ENCODE measurements at regions not wholly inside any gene's neighbourhood (a gene's known extent, or its start where the extent isn't known, plus 50 kb on each side); places are given as distances from the start of the nearest gene placed in this dataset.
"Not testable (repeated sequence)": the region's sequence is repeated elsewhere in the genome, so short reads cannot be mapped to it uniquely, and the experiment has no call there.

- Histone ChIP-seq H3K27ac (ENCODE audit: low read length) (no peak overlapping the region), H3K9ac (ENCODE audit: low read length) (no peak overlapping the region), H3K36me3 (ENCODE audit: control insufficient read depth, low read depth, low read length) (no peaks in the 10 kb centered on the region), H3K9me3 (ENCODE audit: control insufficient read depth, low read depth, low read length) (no peaks in the 10 kb centered on the region), H3K4me3 (ENCODE audit: low read length) (no peak overlapping the region), H3K4me1 (ENCODE audit: control insufficient read depth, low read depth, low read length) (peaks cover 7% of the 10 kb centered on the region), H3K27me3 (ENCODE audit: control insufficient read depth, insufficient read depth, low read length) (no peaks in the 10 kb centered on the region)
Measured at GRCh38 chr11:116044520-116044919, 540.3 kb upstream of the CADM1 start.

DNA sequence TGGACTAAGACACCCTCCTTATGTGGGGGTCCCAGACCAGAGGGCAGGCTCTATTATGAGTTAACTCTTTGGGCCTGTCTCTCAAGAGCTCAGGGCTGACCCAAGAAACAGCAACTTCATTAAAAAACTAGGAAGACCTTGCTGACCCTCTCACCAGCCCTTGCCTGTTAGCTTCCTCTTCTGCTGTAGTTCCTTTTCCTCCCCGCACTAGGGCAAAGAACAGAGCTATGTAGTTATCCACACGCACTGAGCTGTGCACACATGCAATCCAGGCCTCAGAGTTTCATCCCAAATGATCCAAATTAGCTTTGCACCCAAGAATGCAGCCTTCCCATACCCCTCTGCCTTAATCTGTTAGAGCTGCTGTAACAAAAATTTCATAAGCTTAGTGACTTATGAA lies 539.6 kb upstream of the CADM1 start:
- no peaks in the 10 kb centered on the region for H3K36me3 ChIP-seq (ENCODE audit: control insufficient read depth, low read depth, low read length)
- peaks cover 7% of the 10 kb centered on the region for H3K4me1 ChIP-seq (ENCODE audit: control insufficient read depth, low read depth, low read length)
- H3K27me3 ChIP-seq (ENCODE audit: control insufficient read depth, insufficient read depth, low read length): no peaks in the 10 kb centered on the region
- no peak overlapping the region for H3K4me3 ChIP-seq (ENCODE audit: low read length)
- no peak overlapping the region for H3K9ac ChIP-seq (ENCODE audit: low read length)
- H3K9me3 ChIP-seq (ENCODE audit: control insufficient read depth, low read depth, low read length): no peaks in the 10 kb centered on the region
- no peak overlapping the region for H3K27ac ChIP-seq (ENCODE audit: low read length)

DNA sequence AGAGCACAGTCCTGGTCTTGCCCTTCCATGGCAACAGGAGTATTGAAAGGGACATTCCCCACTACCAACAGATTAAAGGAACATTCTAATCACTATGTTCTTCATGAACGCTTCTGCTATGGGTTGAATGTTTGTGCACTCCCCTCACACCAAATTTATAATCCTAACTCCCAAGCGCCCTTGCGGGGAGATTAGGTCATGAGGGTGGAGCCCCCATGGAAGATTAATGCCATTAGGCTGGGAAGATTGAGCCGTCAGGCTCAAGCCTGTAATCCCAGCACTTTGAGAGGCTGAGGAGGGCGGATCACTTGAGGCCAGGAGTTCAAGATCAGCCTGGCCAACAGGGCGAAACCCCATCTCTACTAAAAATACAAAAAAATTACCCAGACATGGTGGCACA lies 538.8 kb upstream of the CADM1 start:
- not testable (repeated sequence) for H3K9ac ChIP-seq (ENCODE audit: low read length); H3K4me1 ChIP-seq (ENCODE audit: control insufficient read depth, low read depth, low read length); H3K9me3 ChIP-seq (ENCODE audit: control insufficient read depth, low read depth, low read length); H3K4me3 ChIP-seq (ENCODE audit: low read length); H3K27me3 ChIP-seq (ENCODE audit: control insufficient read depth, insufficient read depth, low read length); H3K36me3 ChIP-seq (ENCODE audit: control insufficient read depth, low read depth, low read length); H3K27ac ChIP-seq (ENCODE audit: low read length)

GRCh38 chr11:116042146-116042545 lies 537.9 kb upstream of the CADM1 start:
- H3K4me1 ChIP-seq (ENCODE audit: control insufficient read depth, low read depth, low read length): peaks cover 7% of the 10 kb centered on the region
- H3K9me3 ChIP-seq (ENCODE audit: control insufficient read depth, low read depth, low read length): no peaks in the 10 kb centered on the region
- H3K27ac ChIP-seq (ENCODE audit: low read length): no peak overlapping the region
- no peak overlapping the region for H3K9ac ChIP-seq (ENCODE audit: low read length)
- no peaks in the 10 kb centered on the region for H3K27me3 ChIP-seq (ENCODE audit: control insufficient read depth, insufficient read depth, low read length)
- H3K36me3 ChIP-seq (ENCODE audit: control insufficient read depth, low read depth, low read length): no peaks in the 10 kb centered on the region
- H3K4me3 ChIP-seq (ENCODE audit: low read length): no peak overlapping the region

GRCh38 chr11:116037861-116038260 lies 533.6 kb upstream of the CADM1 start:
- Histone ChIP-seq H3K9me3 (ENCODE audit: control insufficient read depth, low read depth, low read length) (no peaks in the 10 kb centered on the region), H3K4me3 (ENCODE audit: low read length) (no peak overlapping the region), H3K9ac (ENCODE audit: low read length) (no peak overlapping the region), H3K27me3 (ENCODE audit: control insufficient read depth, insufficient read depth, low read length) (no peaks in the 10 kb centered on the region), H3K36me3 (ENCODE audit: control insufficient read depth, low read depth, low read length) (no peaks in the 10 kb centered on the region), H3K27ac (ENCODE audit: low read length) (no peak overlapping the region), H3K4me1 (ENCODE audit: control insufficient read depth, low read depth, low read length) (peaks cover 29% of the 10 kb centered on the region)

DNA sequence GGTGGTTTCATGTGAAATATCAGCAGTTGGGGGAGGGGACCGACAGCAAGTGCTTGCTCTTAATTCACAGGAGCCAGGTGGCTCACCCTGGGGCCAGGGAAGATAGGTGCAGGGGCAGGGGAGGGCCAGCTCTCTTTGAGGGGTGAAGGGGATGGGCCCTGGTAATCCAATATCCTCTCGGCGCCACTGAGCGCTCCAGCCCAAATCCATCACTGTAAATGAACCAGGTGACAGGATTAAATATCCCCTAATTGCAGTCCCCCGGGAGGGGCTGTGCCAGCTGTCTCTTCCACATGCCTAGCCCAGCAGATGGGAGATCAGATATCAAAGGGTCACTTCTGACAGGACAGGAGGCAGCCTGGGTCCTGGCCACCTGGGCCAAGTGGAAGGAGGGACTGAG lies 531.8 kb upstream of the CADM1 start:
- no peaks in the 10 kb centered on the region for H3K27me3 ChIP-seq (ENCODE audit: control insufficient read depth, insufficient read depth, low read length)
- H3K9ac ChIP-seq (ENCODE audit: low read length): no peak overlapping the region
- H3K4me1 ChIP-seq (ENCODE audit: control insufficient read depth, low read depth, low read length): peaks cover 29% of the 10 kb centered on the region
- no peak overlapping the region for H3K4me3 ChIP-seq (ENCODE audit: low read length)
- no peak overlapping the region for H3K27ac ChIP-seq (ENCODE audit: low read length)
- no peaks in the 10 kb centered on the region for H3K9me3 ChIP-seq (ENCODE audit: control insufficient read depth, low read depth, low read length)
- no peaks in the 10 kb centered on the region for H3K36me3 ChIP-seq (ENCODE audit: control insufficient read depth, low read depth, low read length)

DNA sequence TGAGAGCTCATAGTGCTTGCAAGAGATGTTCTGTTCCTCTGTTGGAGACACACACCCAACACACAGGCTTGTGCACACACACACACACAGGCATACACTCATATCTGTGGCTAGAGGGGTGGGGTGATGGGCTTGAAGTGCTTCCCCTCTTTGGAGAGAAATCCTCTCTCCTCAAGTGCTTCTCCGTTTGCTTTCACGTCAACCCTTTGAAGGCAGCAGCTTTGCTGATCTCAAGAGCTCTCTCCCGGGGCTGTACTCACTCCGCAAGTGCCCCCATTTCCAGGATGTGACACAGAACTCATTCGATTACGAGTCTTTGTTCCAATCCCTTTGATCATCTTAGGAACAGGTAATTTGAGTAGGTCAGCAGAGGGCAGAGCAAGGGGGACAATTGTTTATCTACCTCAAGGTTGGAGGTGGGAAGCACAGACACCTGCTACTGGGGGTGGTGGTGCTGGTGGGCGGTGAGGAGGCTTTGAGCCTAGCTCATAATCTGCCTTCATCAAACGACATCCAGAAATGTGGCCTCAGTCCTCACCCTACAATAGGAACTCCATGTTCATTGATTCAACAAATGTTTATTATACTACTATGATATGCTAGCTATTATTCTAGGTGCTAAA lies 529.8 kb upstream of the CADM1 start:
- H3K27me3 ChIP-seq (ENCODE audit: control insufficient read depth, insufficient read depth, low read length): no peaks in the 10 kb centered on the region
- H3K27ac ChIP-seq (ENCODE audit: low read length): no peak overlapping the region
- no peak overlapping the region for H3K4me3 ChIP-seq (ENCODE audit: low read length)
- no peak overlapping the region for H3K9ac ChIP-seq (ENCODE audit: low read length)
- H3K36me3 ChIP-seq (ENCODE audit: control insufficient read depth, low read depth, low read length): no peaks in the 10 kb centered on the region
- H3K9me3 ChIP-seq (ENCODE audit: control insufficient read depth, low read depth, low read length): no peaks in the 10 kb centered on the region
- peaks cover 29% of the 10 kb centered on the region for H3K4me1 ChIP-seq (ENCODE audit: control insufficient read depth, low read depth, low read length)

GRCh38 chr11:116030697-116031331 lies 526.6 kb upstream of the CADM1 start:
- Histone ChIP-seq H3K4me3 (ENCODE audit: low read length) (no peak overlapping the region), H3K9me3 (ENCODE audit: control insufficient read depth, low read depth, low read length) (no peaks in the 10 kb centered on the region), H3K4me1 (ENCODE audit: control insufficient read depth, low read depth, low read length) (peaks cover 20% of the 10 kb centered on the region), H3K27ac (ENCODE audit: low read length) (no peak overlapping the region), H3K27me3 (ENCODE audit: control insufficient read depth, insufficient read depth, low read length) (no peaks in the 10 kb centered on the region), H3K9ac (ENCODE audit: low read length) (no peak overlapping the region), H3K36me3 (ENCODE audit: control insufficient read depth, low read depth, low read length) (no peaks in the 10 kb centered on the region)

DNA sequence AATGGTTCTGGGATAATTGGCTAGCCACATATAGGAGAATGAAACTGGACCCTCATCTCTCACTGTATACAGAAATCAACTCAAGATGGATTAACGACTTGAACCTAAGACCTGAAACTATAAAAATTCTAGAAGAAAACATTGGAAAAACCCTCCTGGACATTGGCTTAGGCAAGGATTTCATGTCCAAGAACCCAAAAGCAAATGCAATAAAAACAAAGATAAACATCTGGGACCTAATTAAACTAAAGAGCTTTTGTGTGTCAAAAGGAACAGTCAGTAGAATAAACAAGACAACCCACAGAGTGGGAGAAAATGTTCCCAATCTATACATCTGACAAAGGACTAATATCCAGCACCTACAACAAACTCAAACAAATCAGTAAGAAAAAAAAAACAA lies 524.3 kb upstream of the CADM1 start:
- not testable (repeated sequence) for H3K4me3 ChIP-seq (ENCODE audit: low read length); H3K4me1 ChIP-seq (ENCODE audit: control insufficient read depth, low read depth, low read length); H3K9me3 ChIP-seq (ENCODE audit: control insufficient read depth, low read depth, low read length); H3K36me3 ChIP-seq (ENCODE audit: control insufficient read depth, low read depth, low read length); H3K9ac ChIP-seq (ENCODE audit: low read length); H3K27me3 ChIP-seq (ENCODE audit: control insufficient read depth, insufficient read depth, low read length); H3K27ac ChIP-seq (ENCODE audit: low read length)

GRCh38 chr11:115999437-115999836 lies 495.2 kb upstream of the CADM1 start:
- H3K9ac ChIP-seq (ENCODE audit: low read length): no peak overlapping the region
- peaks cover 3% of the 10 kb centered on the region for H3K9me3 ChIP-seq (ENCODE audit: control insufficient read depth, low read depth, low read length)
- H3K4me1 ChIP-seq (ENCODE audit: control insufficient read depth, low read depth, low read length): no peaks in the 10 kb centered on the region
- H3K36me3 ChIP-seq (ENCODE audit: control insufficient read depth, low read depth, low read length): no peaks in the 10 kb centered on the region
- H3K4me3 ChIP-seq (ENCODE audit: low read length): no peak overlapping the region
- H3K27ac ChIP-seq (ENCODE audit: low read length): no peak overlapping the region
- H3K27me3 ChIP-seq (ENCODE audit: control insufficient read depth, insufficient read depth, low read length): no peaks in the 10 kb centered on the region

DNA sequence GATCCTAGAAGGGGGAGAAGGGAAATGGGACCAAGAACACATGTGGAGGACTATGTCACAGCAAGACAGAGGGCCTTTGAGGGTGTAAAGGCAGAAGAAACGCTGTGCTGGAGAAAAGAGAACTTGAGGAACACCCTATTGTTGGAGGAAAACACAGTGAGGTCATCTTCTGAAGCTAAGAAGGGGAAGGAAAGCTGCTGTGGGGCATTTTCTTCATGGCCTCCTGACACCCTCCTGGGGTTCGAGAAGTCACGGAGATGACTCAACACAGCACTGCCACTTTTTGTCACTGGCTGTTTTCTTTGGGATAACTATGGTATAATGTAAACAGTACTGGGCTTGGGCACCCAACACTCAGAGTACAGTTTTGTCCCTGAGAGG lies 492.6 kb upstream of the CADM1 start:
- no peak overlapping the region for H3K4me3 ChIP-seq (ENCODE audit: low read length)
- H3K4me1 ChIP-seq (ENCODE audit: control insufficient read depth, low read depth, low read length): no peaks in the 10 kb centered on the region
- H3K27me3 ChIP-seq (ENCODE audit: control insufficient read depth, insufficient read depth, low read length): no peaks in the 10 kb centered on the region
- no peaks in the 10 kb centered on the region for H3K9me3 ChIP-seq (ENCODE audit: control insufficient read depth, low read depth, low read length)
- H3K27ac ChIP-seq (ENCODE audit: low read length): no peak overlapping the region
- no peaks in the 10 kb centered on the region for H3K36me3 ChIP-seq (ENCODE audit: control insufficient read depth, low read depth, low read length)
- no peak overlapping the region for H3K9ac ChIP-seq (ENCODE audit: low read length)

DNA sequence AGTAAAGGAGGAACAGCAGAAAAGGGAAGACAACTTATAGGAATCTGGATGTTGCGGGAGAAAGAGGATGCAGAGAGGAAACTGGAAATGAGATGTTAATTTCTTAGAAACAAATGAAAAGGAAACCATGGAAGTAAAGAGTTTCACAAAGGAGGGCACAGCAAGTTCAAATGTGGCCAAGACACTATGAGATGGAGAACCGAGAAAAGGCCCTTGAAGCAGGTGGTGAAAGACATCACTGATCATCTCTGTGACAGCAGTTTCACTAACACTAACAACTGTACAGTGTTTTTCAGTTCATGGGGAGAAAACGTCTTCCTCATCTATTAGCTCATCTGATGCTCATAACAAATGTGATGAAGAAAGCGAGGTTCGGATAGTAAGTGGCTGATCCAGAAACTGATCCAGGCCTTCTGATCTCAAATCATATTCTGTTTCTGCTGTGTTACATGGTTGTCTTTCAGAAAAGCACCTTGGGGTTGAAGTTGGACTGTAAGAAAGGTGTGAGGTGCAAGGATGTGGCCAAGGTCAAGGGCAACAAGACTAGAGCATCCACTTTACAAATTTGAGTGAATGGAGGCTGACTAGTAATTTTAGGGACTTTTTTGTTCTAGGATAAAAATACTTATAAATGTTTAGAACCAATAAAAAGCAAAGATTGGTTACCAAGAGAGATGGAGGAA lies 492.1 kb upstream of the CADM1 start:
- no peak overlapping the region for H3K27ac ChIP-seq (ENCODE audit: low read length)
- H3K27me3 ChIP-seq (ENCODE audit: control insufficient read depth, insufficient read depth, low read length): no peaks in the 10 kb centered on the region

More for the DNA sequence above, 492.1 kb upstream of the CADM1 start:
- Histone ChIP-seq H3K4me1 (ENCODE audit: control insufficient read depth, low read depth, low read length) (no peaks in the 10 kb centered on the region), H3K9me3 (ENCODE audit: control insufficient read depth, low read depth, low read length) (no peaks in the 10 kb centered on the region), H3K36me3 (ENCODE audit: control insufficient read depth, low read depth, low read length) (no peaks in the 10 kb centered on the region), H3K9ac (ENCODE audit: low read length) (no peak overlapping the region), H3K4me3 (ENCODE audit: low read length) (no peak overlapping the region)

All from iPS-18a (cell line).